Kidney (tissue), 13 donors: ENCODE measurements at regions not wholly inside any gene's neighbourhood (a gene's known extent, or its start where the extent isn't known, plus 50 kb on each side); places are given as distances from the start of the nearest gene placed in this dataset.

Experiments
- DNase-seq, 5 donors: peaks; one replicate each; pipeline ENCODE4 v3.0.0-alpha.2; 2013 to 2020
- FAIRE-seq: peaks from 2 replicates; lab custom pipeline; 2012; peaks lifted over from hg19 to GRCh38; lab: Jason Lieb, UNC
- H3K27ac ChIP-seq, 2 donors: one replicate each; pipeline ENCODE4 v1.7.0; 2013; ENCODE audit warnings: low read depth in 2 of 2, low read length in 2 of 2, inconsistent platforms in 1 of 2
- H3K27me3 ChIP-seq: one replicate; pipeline ENCODE4 v1.7.1; 2013; ENCODE audit warnings: low read length, inconsistent platforms; ENCODE audit not compliant: control insufficient read depth, insufficient read depth
- H3K36me3 ChIP-seq, 3 donors: one replicate each; pipeline versions ENCODE4 v1.7.0 to v1.7.1; 2013; ENCODE audit warnings: low read length in 3 of 3, control low read depth in 1 of 3, inconsistent platforms in 1 of 3; ENCODE audit not compliant: insufficient read depth in 3 of 3, control insufficient read depth in 2 of 3
- H3K4me1 ChIP-seq, 3 donors: one replicate each; pipeline versions ENCODE4 v1.7.0 to v1.7.1; 2013; ENCODE audit warnings: low read length in 3 of 3, inconsistent platforms in 1 of 3, low read depth in 1 of 3; ENCODE audit not compliant: control insufficient read depth in 2 of 3, insufficient read depth in 2 of 3
- H3K4me3 ChIP-seq, 3 donors: one replicate each; pipeline versions ENCODE4 v1.7.0 to v1.8.1; 2013; ENCODE audit warnings: low read length in 3 of 3, control low read depth in 1 of 3, inconsistent platforms in 1 of 3
- H3K9ac ChIP-seq, 3 donors: one replicate each; pipeline versions ENCODE4 v1.7.0 to v1.7.1; 2013; ENCODE audit warnings: low read length in 3 of 3, control low read depth in 1 of 3, inconsistent platforms in 1 of 3
- H3K9me3 ChIP-seq, 3 donors: one replicate each; pipeline versions ENCODE4 v1.7.0 to v1.7.1; 2013; ENCODE audit warnings: low read length in 3 of 3, control low read depth in 1 of 3, inconsistent platforms in 1 of 3; ENCODE audit not compliant: control insufficient read depth in 2 of 3, insufficient read depth in 1 of 3
- intact Hi-C: fragments of 100-400 bp; cut with DNase I; formaldehyde crosslinking; loops from one replicate; pipeline ENCODE4 v1.11.1; 2022
- TF ChIP-seq, protein P1 (sequence below): IDR thresholded peaks from 3 replicates; pipeline ENCODE4 v1.5.1; 2012; ENCODE audit warnings: mild to moderate bottlenecking, moderate library complexity, borderline replicate concordance; ENCODE audit not compliant: insufficient read depth; ENCODE audit errors: extremely low read depth
- donor health status: control.
- donor health status: control.
- donor health status: control.
- donor health status: control.
- donor health status: control.
- donor health status: DM: yes; HTN: yes; CAD: no.
- donor health status: Normal renal cell carcinoma (clear cell type).

DNA sequence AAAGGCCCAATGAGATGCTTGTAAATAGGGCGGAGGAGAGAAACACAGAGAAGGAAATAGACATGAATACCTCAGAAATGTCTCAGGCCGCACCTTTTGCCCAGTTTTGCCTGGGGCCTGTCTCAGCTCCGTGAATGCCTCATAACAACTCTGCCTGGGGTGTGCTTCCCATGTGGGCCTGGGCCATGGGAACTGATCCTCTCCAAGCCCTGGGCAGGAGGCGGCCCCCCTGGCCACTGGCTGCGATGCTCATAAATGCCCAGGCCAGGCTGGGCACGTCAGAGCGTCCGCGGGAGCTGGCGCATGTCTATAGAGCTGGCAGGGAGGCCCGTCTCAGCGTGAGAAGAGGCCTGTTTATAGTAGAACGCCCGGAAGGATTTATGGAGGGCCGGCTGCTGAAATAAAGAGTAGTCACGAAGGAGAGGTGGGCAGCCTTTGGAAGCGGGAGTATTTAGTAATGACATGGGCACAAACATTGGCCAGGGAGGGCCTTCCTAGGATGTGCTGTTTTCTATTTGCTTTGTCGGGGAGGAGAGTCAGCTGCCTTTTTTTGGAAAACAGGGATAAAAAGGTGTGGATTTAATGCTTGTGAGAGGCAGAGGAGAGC is 85.9 kb upstream of the IGF1R start:
- Histone ChIP-seq H3K4me3 (no peak overlapping the region), H3K9me3 (no peaks in the 10 kb centered on the region), H3K27ac (no peak overlapping the region), H3K9ac (no peak overlapping the region), H3K36me3 (no peaks in the 10 kb centered on the region), H3K27me3 (no peaks in the 10 kb centered on the region), H3K4me1 (no peaks in the 10 kb centered on the region)
- DNase-seq (peak in 3 of 5 donors; percentile 29 to 32 (median 30)), FAIRE-seq (no peak)
- TF ChIP-seq, protein P1, sequence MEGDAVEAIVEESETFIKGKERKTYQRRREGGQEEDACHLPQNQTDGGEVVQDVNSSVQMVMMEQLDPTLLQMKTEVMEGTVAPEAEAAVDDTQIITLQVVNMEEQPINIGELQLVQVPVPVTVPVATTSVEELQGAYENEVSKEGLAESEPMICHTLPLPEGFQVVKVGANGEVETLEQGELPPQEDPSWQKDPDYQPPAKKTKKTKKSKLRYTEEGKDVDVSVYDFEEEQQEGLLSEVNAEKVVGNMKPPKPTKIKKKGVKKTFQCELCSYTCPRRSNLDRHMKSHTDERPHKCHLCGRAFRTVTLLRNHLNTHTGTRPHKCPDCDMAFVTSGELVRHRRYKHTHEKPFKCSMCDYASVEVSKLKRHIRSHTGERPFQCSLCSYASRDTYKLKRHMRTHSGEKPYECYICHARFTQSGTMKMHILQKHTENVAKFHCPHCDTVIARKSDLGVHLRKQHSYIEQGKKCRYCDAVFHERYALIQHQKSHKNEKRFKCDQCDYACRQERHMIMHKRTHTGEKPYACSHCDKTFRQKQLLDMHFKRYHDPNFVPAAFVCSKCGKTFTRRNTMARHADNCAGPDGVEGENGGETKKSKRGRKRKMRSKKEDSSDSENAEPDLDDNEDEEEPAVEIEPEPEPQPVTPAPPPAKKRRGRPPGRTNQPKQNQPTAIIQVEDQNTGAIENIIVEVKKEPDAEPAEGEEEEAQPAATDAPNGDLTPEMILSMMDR = no peak
- intact Hi-C loops = no loop called here

DNA sequence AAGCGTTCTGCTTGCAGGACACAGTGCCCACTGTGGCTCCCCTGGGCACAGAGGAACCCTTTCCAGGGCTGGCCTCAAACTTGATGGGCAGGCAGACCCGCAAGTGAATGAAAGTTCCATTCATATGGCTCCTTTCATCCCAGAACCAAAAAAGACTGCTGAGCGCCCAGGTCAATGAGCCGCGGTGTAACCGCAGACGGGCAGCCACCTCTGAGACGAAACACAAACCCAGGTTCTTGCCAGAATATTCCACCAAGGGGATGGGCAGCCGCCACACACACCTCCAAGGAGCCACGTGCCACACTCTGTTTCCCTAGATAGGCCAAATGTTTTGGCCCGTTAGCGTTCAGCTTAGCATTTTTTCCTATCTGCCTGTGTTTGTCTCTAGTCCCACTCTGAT is 82.8 kb upstream of the IGF1R start:
- intact Hi-C loops = no loop called here
- Histone ChIP-seq H3K4me1 (no peaks in the 10 kb centered on the region), H3K27me3 (no peaks in the 10 kb centered on the region), H3K27ac (no peak overlapping the region), H3K4me3 (no peak overlapping the region), H3K9ac (no peak overlapping the region), H3K36me3 (no peaks in the 10 kb centered on the region), H3K9me3 (no peaks in the 10 kb centered on the region)
- TF ChIP-seq, protein P1 = no peak
- DNase-seq (no peak), FAIRE-seq (no peak)

DNA sequence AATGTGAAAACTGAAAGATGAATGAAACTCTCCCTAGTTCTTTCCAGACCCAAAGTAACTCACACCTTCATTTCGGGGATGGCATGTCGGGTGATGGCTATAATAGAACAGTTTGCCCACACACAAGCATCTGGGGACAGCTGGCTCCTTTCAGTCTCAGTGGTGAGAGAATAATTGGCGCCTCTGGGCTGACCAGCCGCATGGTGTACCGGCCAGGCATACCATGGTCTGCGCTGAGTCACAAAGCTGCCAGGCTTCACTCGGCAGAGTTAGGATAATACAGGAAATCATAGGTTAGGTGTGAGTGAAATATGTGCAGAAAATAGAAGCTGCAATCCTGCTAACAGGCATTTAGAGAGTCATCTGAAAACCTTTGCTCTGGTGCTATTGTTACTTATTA is 80.4 kb upstream of the IGF1R start:
- FAIRE-seq (no peak), DNase-seq (no peak)
- intact Hi-C loops = no loop called here
- TF ChIP-seq, protein P1 = no peak
- Histone ChIP-seq H3K4me1 (no peaks in the 10 kb centered on the region), H3K4me3 (no peak overlapping the region), H3K27me3 (no peaks in the 10 kb centered on the region), H3K27ac (no peak overlapping the region), H3K36me3 (no peaks in the 10 kb centered on the region), H3K9me3 (no peaks in the 10 kb centered on the region), H3K9ac (no peak overlapping the region)
